SK-N-SH (cell line): ENCODE measurements at regions not wholly inside any gene's neighbourhood (a gene's known extent, or its start where the extent isn't known, plus 50 kb on each side); places are given as distances from the start of the nearest gene placed in this dataset.

Experiments
- CTCF ChIA-PET: fragments of 300-600, 350-600 bp; formaldehyde crosslinking; extraction: SDS; loops from one replicate; lab custom pipeline; 2021; lab: Yijun Ruan, JAX
- POLR2A ChIA-PET: fragments of 350-600 bp; sonication (Branson Sonifier 250); formaldehyde crosslinking; extraction: SDS; loops from one replicate; lab custom pipeline; 2020; ENCODE audit warnings: antibody characterized with exemption, inconsistent platforms; lab: Yijun Ruan, JAX
- DNase-seq: peaks from one replicate; pipeline ENCODE4 v3.0.0; 2012
- H2AFZ ChIP-seq: fragments of 200-600 bp; sonication (generic); 2 replicates; pipeline ENCODE4 v1.8.1; 2016; ENCODE audit warnings: antibody characterized with exemption, mild to moderate bottlenecking, low read depth
- H3F3A ChIP-seq: fragments of 200-600 bp; sonication (generic); replicated peaks from 2 replicates; pipeline ENCODE3; 2016; ENCODE audit warnings: antibody characterized with exemption, mild to moderate bottlenecking; ENCODE audit not compliant: insufficient read depth
- H3K27ac ChIP-seq, 2 experiments: fragments of 200-500 bp in 1 of 2; fragments of 200-600 bp in 1 of 2; sonication (Bioruptor generic) in 1 of 2; sonication (generic), shearing (Covaris generic) in 1 of 2; 2 replicates each; pipeline versions ENCODE4 v1.5.1 to v1.6.1; 2014 to 2016; ENCODE audit warnings: low read depth in 2 of 2, inconsistent platforms in 1 of 2, low read length in 1 of 2, mild to moderate bottlenecking in 1 of 2, mixed read lengths in 1 of 2
- H3K27me3 ChIP-seq: fragments of 200-600 bp; sonication (generic), shearing (Covaris generic); 2 replicates; pipeline ENCODE4 v1.6.1; 2016; ENCODE audit warnings: mixed run types; ENCODE audit not compliant: insufficient read depth
- H3K36me3 ChIP-seq, 2 experiments: fragments of 200-500 bp in 1 of 2; fragments of 200-600 bp in 1 of 2; sonication (Bioruptor generic) in 1 of 2; sonication (generic) in 1 of 2; replicated peaks in 1 of 2; 2 replicates each; pipeline versions ENCODE3 to v1.5.1; 2014 to 2016; ENCODE audit warnings: low read length in 1 of 2, mild to moderate bottlenecking in 1 of 2; ENCODE audit not compliant: insufficient read depth in 2 of 2, control insufficient read depth in 1 of 2
- H3K4me1 ChIP-seq, 2 experiments: fragments of 200-500 bp in 1 of 2; fragments of 200-600 bp in 1 of 2; sonication (Bioruptor generic) in 1 of 2; sonication (generic), shearing (Covaris generic) in 1 of 2; 2 replicates each; pipeline versions ENCODE4 v1.5.1 to v1.6.1; 2014 to 2016; ENCODE audit warnings: low read depth in 1 of 2, low read length in 1 of 2, mixed run types in 1 of 2; ENCODE audit not compliant: insufficient read depth in 2 of 2, control insufficient read depth in 1 of 2
- H3K4me2 ChIP-seq: fragments of 200-600 bp; sonication (generic), shearing (Covaris generic); 2 replicates; pipeline ENCODE4 v1.6.1; 2017; ENCODE audit warnings: mixed run types
- H3K4me3 ChIP-seq, 2 experiments: fragments of 200-500 bp in 1 of 2; fragments of 200-600 bp in 1 of 2; sonication (Bioruptor generic) in 1 of 2; sonication (generic), shearing (Covaris generic) in 1 of 2; 2 replicates each; pipeline versions ENCODE4 v1.5.1 to v1.8.1; 2014 to 2016; ENCODE audit warnings: low read depth in 2 of 2, inconsistent platforms in 1 of 2, low read length in 1 of 2, mild to moderate bottlenecking in 1 of 2, mixed read lengths in 1 of 2, moderate library complexity in 1 of 2
- H3K79me2 ChIP-seq: fragments of 200-600 bp; sonication (generic); 2 replicates; pipeline ENCODE4 v1.8.1; 2017; ENCODE audit warnings: mild to moderate bottlenecking; ENCODE audit not compliant: insufficient read depth
- H3K9ac ChIP-seq: fragments of 200-600 bp; sonication (generic); 2 replicates; pipeline ENCODE4 v1.6.1; 2017; ENCODE audit warnings: mixed run types
- H3K9me2 ChIP-seq: fragments of 200-600 bp; sonication (generic); 2 replicates; pipeline ENCODE4 v1.6.1; 2017; ENCODE audit warnings: mixed run types
- H3K9me3 ChIP-seq: fragments of 200-600 bp; sonication (generic); 2 replicates; pipeline ENCODE4 v1.6.1; 2017; ENCODE audit warnings: mixed run types, mild to moderate bottlenecking, moderate library complexity
- H4K20me1 ChIP-seq: fragments of 200-600 bp; sonication (generic); 2 replicates; pipeline ENCODE4 v1.6.1; 2017; ENCODE audit warnings: mild to moderate bottlenecking, mixed run types; ENCODE audit not compliant: insufficient read depth
- CHD2 ChIP-seq: fragments of 150-350 bp; IDR thresholded peaks from 2 replicates; pipeline ENCODE4 v1.6.1; 2018; ENCODE audit warnings: low read length; ENCODE audit not compliant: partially characterized antibody
- CTCF ChIP-seq: fragments of 200-600 bp; sonication (generic); IDR thresholded peaks from 2 replicates; pipeline ENCODE4 v1.6.1; 2017; ENCODE audit warnings: antibody characterized with exemption, mild to moderate bottlenecking, moderate library complexity
- EZH2phosphoT487 ChIP-seq: fragments of 200-600 bp; sonication (generic); IDR thresholded peaks from 2 replicates; pipeline ENCODE4 v1.6.1; 2017; ENCODE audit warnings: low read depth, mixed run types, mild to moderate bottlenecking, antibody characterized with exemption, moderate library complexity, borderline replicate concordance
- FOXJ3 ChIP-seq: sonication (generic); formaldehyde crosslinking; IDR thresholded peaks from 2 replicates; pipeline ENCODE4 v1.5.1; 2020; ENCODE audit warnings: mild to moderate bottlenecking, missing genetic modification reagents
- IRF3 ChIP-seq: fragments of 150-350 bp; IDR thresholded peaks from 2 replicates; pipeline ENCODE4 v1.6.1; 2016; ENCODE audit warnings: mild to moderate bottlenecking, low read depth, low read length
- MEF2A ChIP-seq: IDR thresholded peaks from 2 replicates; pipeline ENCODE4 v1.4.0; 2012; ENCODE audit warnings: low read depth, borderline replicate concordance
- MXI1 ChIP-seq: IDR thresholded peaks from 2 replicates; pipeline ENCODE4 v1.6.1; 2012; ENCODE audit warnings: mild to moderate bottlenecking, low read depth, low read length, improper control_type of control experiment
- NRF1 ChIP-seq: IDR thresholded peaks from 2 replicates; pipeline ENCODE4 v1.6.1; 2012; ENCODE audit warnings: low read depth, mild to moderate bottlenecking, low read length
- PBX3 ChIP-seq: IDR thresholded peaks from 2 replicates; pipeline ENCODE4; 2012
- RAD21 ChIP-seq: IDR thresholded peaks from 2 replicates; pipeline ENCODE4 v1.6.1; 2012; ENCODE audit warnings: mild to moderate bottlenecking, low read length
- RCOR1 ChIP-seq: fragments of 150-350 bp; IDR thresholded peaks from 2 replicates; pipeline ENCODE4 v1.6.1; 2017; ENCODE audit warnings: antibody characterized with exemption, low read length
- REST ChIP-seq: IDR thresholded peaks from 2 replicates; pipeline ENCODE4 v1.6.1; 2012; ENCODE audit warnings: mild to moderate bottlenecking, low read depth, low read length, moderate library complexity
- RFX5 ChIP-seq: IDR thresholded peaks from 2 replicates; pipeline ENCODE4 v1.6.1; 2012; ENCODE audit warnings: mild to moderate bottlenecking, improper control_type of control experiment, low read length
- SIN3A ChIP-seq: IDR thresholded peaks from 2 replicates; pipeline ENCODE4 v1.6.1; 2012; ENCODE audit warnings: low read depth, mild to moderate bottlenecking, low read length, moderate library complexity, borderline replicate concordance
- USF1 ChIP-seq: IDR thresholded peaks from 2 replicates; pipeline ENCODE4 v1.4.0; 2012; ENCODE audit warnings: low read depth, borderline replicate concordance
- YY1 ChIP-seq: IDR thresholded peaks from 2 replicates; pipeline ENCODE4 v1.4.0; 2012; ENCODE audit warnings: low read depth, mild to moderate bottlenecking
- WGBS: methylation state at CpG from one replicate; pipeline ENCODE4 v1.1.6; 2017; ENCODE audit warnings: low lambda C conversion rate; 5-methylcytosine and 5-hydroxymethylcytosine counted together

GRCh38 chr22:34946339-34946985 lies 119.5 kb upstream of the ISX start:
- Histone ChIP-seq H3K9me3 (no peaks in the 10 kb centered on the region), H3F3A (no peaks in the 10 kb centered on the region), H3K27me3 (no peaks in the 10 kb centered on the region), H3K27ac (no peak overlapping the region), H3K4me2 (no peak overlapping the region), H4K20me1 (no peaks in the 10 kb centered on the region), H3K36me3 (no peaks in the 10 kb centered on the region), H3K79me2 (no peaks in the 10 kb centered on the region), H3K9me2 (no peaks in the 10 kb centered on the region), H3K9ac (no peak overlapping the region), H3K4me1 (no peaks in the 10 kb centered on the region), H2AFZ (no peak overlapping the region), H3K4me3 (no peak overlapping the region)
- CTCF ChIA-PET, result interaction anchor here (0.7 kb wide), 1 partner anchor 93 kb away, joined by 3 read pairs; no protein-coding TSS in a partner anchor
- POLR2A ChIA-PET, result no interaction called here
- WGBS, result 0% methylated on average over 4 of the region's 5 CpGs
- TF ChIP-seq SIN3A (no peak), CHD2 (no peak), RAD21 (no peak), RFX5 (no peak), EZH2phosphoT487 (no peak), MEF2A (no peak), MXI1 (no peak), FOXJ3 (CRISPR knock-in tag) (no peak), PBX3 (no peak), IRF3 (no peak), CTCF (no peak), YY1 (no peak), USF1 (no peak), RCOR1 (no peak), REST (no peak), NRF1 (no peak)
- no peak for DNase-seq
